ENCODE measurements at regions not wholly inside any gene's neighbourhood (a gene's known extent, or its start where the extent isn't known, plus 50 kb on each side); places are given as distances from the start of the nearest gene placed in this dataset.
"Not testable (repeated sequence)": the region's sequence is repeated elsewhere in the genome, so short reads cannot be mapped to it uniquely, and the experiment has no call there.

- DNase-seq (ENCODE audit: low spot score), result no peak
- FAIRE-seq, result no peak
Measured at GRCh38 chr1:181949500-181949899, 112.0 kb downstream of the ZNF648 start.

DNA sequence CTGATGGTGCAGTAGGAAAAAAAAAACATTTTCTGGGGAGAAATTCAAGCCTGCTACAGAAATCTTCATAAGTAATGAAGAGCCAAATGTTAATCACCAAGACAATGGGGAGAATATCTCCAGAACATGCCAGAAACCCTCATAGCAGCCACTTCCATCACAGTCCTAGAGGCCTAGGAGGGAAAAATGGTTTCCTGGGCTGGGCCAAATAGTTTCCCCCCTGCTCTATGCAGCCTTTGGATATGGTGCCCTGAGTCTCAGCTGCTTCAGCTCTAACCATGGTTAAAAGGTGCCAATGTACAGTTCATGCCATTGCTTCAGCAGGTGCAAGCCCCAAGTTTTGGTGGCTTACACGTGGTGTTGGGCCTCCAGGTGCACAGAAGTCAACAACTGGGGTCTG lies 113.1 kb downstream of the ZNF648 start:
- no peak for FAIRE-seq

GRCh38 chr1:181947441-181947840 lies 114.1 kb downstream of the ZNF648 start:
- FAIRE-seq (no peak), DNase-seq (ENCODE audit: low spot score) (no peak)

More for the DNA sequence above, 113.1 kb downstream of the ZNF648 start:
- DNase-seq (ENCODE audit: low spot score), result no peak

DNA sequence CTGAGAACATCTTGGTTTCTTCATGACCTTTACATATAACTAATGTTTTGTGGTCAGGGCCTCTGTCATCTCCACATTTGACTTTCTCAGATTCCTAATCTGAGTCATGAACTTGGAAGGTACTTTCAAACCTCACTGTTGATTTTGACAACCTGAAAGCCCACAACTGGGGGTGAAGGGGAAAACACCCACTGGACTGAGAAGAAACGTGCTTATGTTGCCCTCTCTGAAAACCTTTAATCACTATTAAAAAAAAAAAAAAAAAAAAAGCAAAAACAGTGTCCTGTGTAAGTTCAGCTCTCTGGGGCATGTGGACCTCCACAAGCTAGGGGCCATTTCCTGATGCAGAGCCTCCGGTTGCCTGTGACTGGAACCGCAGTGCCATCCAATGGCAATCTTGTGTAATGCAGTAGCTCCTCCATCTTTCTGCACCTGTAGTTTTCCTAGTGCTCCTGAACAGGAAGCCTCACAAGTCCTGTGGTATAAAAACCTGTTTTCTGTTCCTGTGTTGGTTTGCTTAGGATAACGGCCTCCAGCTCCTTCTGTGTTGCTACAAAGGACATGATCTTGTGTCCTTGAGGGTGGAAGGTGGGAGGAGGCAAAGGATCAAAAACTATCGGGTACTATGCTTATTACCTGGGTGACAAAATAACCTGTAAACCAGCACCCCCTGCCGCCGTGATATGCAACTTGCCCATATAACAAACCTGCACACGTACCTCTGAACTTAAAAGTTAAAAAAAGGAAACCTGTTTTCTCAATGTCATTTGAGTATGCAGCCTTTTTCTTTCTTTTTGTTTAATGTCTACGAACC lies 124.5 kb downstream of the ZNF648 start:
- DNase-seq (ENCODE audit: low spot score), result peak; percentile 40
- no peak for FAIRE-seq

GRCh38 chr1:181936269-181936668 lies 125.2 kb downstream of the ZNF648 start:
- no peak for DNase-seq (ENCODE audit: low spot score)
- FAIRE-seq, result no peak

DNA sequence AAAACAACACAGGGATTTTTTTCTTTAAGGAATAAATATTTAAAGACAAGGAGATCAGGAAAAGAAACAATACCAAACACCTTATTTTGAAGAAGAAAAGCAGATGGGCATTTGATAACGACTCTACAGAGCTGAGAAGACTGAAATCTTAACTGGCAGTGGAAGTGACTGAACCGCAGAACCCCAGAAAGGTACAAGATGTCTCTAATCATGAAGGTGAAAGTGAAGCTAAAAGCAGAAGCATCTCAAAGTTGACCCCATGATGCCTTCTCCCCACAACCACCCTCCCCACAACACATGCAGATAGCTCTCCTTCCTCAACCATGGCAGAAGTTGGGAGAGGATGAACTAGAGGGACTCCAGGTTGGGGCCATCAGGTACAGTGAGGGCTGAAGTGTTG lies 129.6 kb downstream of the ZNF648 start:
- FAIRE-seq, result no peak

GRCh38 chr1:181930187-181930586 lies 131.3 kb downstream of the ZNF648 start:
- DNase-seq (ENCODE audit: low spot score) (no peak), FAIRE-seq (no peak)

More for the DNA sequence above, 129.6 kb downstream of the ZNF648 start:
- DNase-seq (ENCODE audit: low spot score), result no peak

- FAIRE-seq, result no peak
- DNase-seq (ENCODE audit: low spot score), result no peak
Measured at GRCh38 chr1:181926697-181927096, 134.8 kb downstream of the ZNF648 start.

- not testable (repeated sequence) for FAIRE-seq
Measured at GRCh38 chr1:181924034-181924433, 137.5 kb downstream of the ZNF648 start.

DNA sequence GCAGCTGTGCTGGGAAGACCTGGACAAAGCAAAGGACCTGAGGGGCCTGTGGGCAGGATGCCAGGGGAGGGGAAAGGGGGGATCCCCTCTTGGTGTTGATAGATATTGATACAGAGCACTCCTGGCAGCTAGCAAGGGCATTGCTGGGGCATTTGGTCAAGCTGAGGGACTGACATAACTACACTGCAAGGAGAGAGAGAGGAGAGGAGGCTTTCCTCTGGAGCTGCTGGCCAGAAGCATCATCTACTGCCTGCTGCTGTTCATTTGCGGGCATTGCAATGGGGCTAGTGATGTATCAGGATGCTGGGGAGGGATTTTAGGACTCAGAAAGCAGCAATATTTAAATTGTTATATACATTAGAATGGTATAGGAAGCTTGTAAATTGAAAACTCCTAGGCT lies 142.0 kb downstream of the ZNF648 start:
- FAIRE-seq (no peak), DNase-seq (ENCODE audit: low spot score) (no peak)

More at GRCh38 chr1:181924034-181924433, 137.5 kb downstream of the ZNF648 start:
- DNase-seq (ENCODE audit: low spot score), result not testable (repeated sequence)

DNA sequence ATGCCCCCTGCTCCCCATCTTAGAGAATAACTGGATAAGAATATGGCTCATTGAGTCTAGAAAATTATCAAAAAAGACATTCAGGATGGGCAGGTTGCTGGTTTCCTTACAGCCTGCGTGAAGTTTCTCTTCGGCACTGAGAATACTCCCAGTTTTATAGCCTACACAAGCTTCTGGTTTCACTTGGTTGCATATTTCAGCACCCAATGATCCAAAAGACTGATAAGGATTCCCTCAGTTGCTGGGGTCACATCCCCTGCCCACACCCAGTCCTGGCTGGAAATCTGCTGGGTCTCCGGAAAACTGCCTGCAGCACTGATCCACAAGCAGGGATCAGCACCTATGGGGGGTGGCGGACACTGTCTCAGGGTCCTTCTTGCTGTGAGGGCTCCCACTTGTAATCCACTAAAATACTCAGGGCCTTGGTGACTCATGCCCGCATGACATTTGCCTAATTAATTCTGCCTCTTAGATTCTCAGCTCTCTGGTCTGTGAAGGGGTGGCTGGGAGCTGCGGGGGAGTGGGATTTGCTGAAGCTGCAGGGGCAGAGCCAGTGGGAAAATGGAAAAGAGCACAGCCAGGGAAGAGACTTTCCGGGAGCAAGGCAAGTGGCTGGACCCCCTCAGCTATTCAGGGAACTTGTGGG lies 142.5 kb downstream of the ZNF648 start:
- FAIRE-seq (no peak), DNase-seq (ENCODE audit: low spot score) (no peak)

GRCh38 chr1:181911715-181912114 lies 149.8 kb downstream of the ZNF648 start:
- FAIRE-seq (no peak), DNase-seq (ENCODE audit: low spot score) (no peak)

DNA sequence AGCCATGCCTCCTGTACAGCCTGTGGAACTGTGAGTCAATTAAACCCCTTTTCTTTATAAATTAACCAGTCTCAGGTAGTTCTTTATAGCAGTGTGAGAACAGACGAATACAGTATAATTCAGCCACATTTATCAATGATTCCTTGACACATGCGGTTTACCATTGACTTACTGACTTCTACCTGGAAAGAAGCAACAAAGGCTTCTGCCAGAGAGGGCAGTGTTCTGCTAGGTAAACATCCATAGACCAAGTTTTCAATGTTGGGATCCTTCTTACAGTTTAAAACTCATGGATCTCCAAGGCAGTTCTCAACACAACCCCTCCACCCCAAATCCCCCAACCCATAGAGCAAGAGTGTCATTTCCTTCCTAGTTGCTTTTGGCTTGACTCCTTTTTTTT lies 150.6 kb downstream of the ZNF648 start:
- FAIRE-seq (no peak), DNase-seq (ENCODE audit: low spot score) (no peak)

- FAIRE-seq (no peak), DNase-seq (ENCODE audit: low spot score) (no peak)
Measured at GRCh38 chr1:181909010-181909409, 152.5 kb downstream of the ZNF648 start.

- DNase-seq (ENCODE audit: low spot score) (no peak), FAIRE-seq (no peak)
Measured at GRCh38 chr1:181906631-181907030, 154.9 kb downstream of the ZNF648 start.

GRCh38 chr1:181905944-181906597 lies 155.4 kb downstream of the ZNF648 start:
- FAIRE-seq (no peak), DNase-seq (ENCODE audit: low spot score) (no peak)

GRCh38 chr1:181898773-181899172 lies 162.7 kb downstream of the ZNF648 start:
- DNase-seq (ENCODE audit: low spot score) (no peak), FAIRE-seq (no peak)

- FAIRE-seq (no peak), DNase-seq (ENCODE audit: low spot score) (no peak)
Measured at GRCh38 chr1:181896824-181897223, 164.7 kb downstream of the ZNF648 start.

GRCh38 chr1:181894439-181894859 lies 167.1 kb downstream of the ZNF648 start:
- DNase-seq (ENCODE audit: low spot score), result no peak
- FAIRE-seq, result no peak

GRCh38 chr1:181893937-181894336 lies 167.6 kb downstream of the ZNF648 start:
- FAIRE-seq (no peak), DNase-seq (ENCODE audit: low spot score) (no peak)

- not testable (repeated sequence) for DNase-seq (ENCODE audit: low spot score); FAIRE-seq
Measured at GRCh38 chr1:181893150-181893549, 168.4 kb downstream of the ZNF648 start.

DNA sequence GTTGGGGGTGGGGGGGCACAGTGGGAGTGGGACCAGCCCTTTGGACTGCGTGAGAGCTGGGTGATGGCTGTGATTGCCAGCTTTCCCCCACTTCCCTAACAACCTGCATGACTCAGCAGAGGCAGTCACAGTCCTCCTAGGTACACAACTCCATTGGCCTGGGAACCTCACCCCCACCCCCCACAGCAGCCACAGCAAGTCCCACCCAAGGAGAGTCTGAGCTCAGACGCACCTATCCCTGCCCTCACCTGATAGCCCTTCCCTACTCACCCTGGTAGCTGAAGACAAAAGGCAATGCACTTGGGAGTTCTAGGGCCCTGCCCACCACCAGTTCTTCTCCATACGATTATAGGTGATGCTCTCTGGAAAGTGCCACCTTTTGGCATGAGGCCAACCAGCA lies 188.9 kb downstream of the ZNF648 start:
- FAIRE-seq (no peak), DNase-seq (ENCODE audit: low spot score) (no peak)

Measured in RCC 7860 (cell line).